ENCODE measurements at regions not wholly inside any gene's neighbourhood (a gene's known extent, or its start where the extent isn't known, plus 50 kb on each side); places are given as distances from the start of the nearest gene placed in this dataset.

DNA sequence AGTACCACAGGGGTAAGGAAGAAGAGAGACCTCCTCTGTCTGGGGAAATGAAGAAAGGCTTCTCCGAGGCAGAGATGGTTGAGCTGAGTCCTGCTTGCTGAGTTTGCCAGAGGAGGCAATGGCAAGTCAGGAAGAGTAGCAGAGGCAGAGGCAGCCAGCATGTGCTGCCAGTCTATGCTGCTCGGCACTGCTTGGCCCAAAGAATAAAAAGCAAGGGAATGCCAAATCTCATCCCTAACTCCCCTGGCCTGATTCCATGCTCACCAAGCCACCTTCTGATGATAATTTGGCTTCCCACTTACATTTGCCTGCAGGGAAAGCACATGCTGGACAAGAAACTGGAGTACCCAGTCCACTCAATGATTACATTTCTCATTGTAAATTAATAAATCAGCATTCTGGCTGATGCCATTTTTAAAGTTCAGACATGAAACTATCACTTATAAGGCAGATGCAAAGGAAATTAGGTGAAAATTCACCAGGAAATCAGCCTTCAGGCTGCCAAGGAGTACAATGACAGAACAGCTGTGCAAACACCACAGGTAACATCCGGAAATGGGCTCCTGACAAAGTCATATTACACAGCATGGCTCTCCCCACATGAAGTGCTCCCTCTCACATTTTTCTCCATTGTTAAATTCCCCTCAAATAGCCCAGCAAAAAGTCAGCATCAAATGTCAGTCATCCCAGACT, 245.9 kb downstream of the MTERF1 start:
- DNase-seq, result no peak

DNA sequence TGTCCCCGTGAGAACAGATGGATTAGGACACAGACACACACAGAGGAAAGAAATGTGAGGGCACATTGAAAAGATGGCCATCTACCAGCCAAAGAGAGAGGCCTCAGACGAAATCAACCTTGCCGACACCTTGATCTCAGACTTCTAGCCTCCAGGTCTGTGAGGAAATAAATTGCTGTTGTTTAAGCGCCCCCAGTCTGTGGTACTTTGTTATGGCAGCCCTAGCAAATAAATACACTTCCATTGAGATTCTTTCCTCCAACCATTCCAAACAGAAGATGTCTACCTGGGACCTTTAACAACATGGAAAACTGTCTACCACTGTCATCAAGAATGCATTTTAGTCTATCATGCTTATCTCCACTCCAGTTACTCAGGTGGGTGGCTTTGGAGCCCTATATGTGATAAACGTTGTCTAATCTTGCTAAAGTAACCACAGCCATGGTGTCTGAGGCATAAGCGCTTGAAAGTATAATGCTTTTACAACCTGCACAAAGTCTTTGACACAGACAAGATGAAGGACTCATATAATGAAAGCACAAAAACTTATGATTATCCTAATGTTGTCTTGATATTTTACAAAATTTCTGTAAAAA, 244.3 kb downstream of the MTERF1 start:
- peak; percentile 38 to 71 for DNase-seq

DNA sequence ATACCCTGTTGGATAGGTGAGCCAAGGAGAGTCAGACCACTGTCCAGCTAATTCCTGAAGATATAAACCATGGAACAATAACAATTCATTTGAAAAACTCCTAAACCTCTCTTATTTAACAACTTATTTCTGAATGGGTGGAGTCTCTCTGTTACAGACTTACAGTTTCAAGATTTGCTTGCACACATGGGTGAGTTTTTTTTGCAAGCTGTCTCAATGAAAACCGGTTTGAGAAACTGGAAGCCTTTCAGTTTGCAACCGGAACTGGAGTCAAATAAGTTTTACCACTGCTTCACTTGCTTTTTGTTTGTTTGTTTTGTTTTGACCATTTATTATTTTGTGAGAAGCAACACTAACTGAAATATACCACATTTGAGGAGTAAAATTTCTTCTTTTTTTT, 243.8 kb downstream of the MTERF1 start:
- DNase-seq, result no peak

DNA sequence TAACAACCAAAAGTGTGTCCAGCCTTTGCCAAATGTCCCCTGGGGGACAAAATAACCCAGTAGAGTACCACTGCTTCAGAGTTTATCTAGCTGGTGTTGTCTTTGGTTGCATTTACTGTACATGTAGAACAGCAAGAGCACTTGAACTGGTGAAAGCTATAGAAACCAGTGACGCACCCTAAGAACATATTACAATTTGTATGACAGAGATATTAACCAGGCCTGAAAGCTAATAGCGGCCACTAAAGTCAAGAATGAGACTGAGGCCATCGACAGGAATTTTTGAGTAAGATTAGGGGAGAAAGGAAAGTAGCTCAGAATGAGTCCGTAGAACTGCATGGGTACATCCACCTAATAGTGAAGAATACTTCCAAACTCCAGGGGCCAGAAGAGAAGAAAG, 236.2 kb downstream of the MTERF1 start:
- DNase-seq, result no peak

DNA sequence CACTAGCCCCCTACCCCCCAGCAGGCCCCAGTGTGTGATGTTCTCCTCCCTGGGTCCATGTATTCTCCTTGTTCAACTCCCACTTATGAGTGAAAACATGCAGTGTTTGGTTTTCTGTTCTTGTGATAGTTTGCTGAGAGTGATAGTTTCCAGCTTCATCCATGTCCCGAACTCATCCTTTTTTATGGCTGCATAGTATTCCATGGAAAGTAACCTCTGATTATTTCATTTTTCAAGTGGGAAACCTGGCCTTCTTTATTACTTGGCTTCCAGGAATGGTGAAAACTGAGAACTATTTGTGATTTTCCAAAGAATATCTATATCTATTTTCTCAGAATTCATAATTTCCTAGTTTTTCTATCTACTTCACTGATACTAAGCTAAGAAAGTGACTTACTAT, 235.0 kb downstream of the MTERF1 start:
- DNase-seq, result no peak

DNA sequence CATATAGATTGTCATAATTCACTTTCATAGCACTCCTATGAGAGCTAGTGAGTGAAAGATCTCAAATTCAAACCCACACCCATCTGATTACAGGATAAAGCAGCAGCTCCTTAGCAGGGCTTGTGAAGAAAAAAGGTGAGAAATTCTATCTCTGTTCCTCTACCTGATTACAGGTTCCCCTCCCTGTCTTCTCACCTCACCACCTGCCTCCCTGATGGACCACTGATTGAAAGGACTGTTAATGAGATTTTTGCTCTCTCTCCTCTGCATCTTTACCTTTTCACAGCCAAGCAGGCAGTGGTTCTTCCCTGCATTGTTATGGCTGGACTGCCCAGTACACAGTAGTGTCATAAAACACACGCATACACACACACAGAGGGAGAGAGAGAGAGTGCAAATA, 228.5 kb downstream of the MTERF1 start:
- no peak for DNase-seq

DNA sequence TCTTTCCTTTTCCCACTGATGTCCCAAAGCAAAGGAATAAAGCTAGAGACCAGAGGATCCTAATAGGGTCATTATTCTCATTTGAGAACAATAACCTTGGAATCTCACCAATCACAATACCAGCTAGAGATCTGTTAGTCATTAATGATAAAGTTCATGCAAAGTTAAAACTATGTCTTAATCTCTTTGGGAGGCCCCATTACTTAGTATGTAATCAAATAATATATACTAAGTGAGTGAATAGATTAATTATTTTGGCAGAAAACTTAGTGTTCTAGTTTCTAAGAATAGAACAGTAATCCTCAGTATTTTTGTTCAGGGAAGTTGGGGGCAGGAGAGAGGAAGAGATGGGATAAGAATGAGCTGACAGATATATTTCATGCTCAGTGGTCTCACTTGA, 227.2 kb downstream of the MTERF1 start:
- no peak for DNase-seq

DNA sequence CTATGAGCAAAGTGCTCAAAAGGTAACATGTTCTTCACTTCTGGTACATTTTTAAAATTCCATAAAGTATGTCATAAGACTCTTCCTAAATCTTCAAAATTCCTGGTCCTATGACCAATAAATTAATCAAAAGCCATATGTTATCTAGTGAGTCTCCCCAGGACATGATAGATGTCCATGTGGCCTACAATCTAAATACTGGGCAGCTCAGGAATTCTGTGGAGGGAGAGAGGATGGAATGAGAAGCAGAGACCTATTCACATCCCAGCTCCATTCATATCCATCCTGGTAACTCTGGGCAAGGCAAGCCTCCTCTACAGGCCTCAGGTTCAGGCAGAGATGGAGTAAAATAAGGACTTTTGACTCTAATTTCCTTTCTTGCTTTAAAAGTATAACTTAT, 224.8 kb downstream of the MTERF1 start:
- no peak for DNase-seq

DNA sequence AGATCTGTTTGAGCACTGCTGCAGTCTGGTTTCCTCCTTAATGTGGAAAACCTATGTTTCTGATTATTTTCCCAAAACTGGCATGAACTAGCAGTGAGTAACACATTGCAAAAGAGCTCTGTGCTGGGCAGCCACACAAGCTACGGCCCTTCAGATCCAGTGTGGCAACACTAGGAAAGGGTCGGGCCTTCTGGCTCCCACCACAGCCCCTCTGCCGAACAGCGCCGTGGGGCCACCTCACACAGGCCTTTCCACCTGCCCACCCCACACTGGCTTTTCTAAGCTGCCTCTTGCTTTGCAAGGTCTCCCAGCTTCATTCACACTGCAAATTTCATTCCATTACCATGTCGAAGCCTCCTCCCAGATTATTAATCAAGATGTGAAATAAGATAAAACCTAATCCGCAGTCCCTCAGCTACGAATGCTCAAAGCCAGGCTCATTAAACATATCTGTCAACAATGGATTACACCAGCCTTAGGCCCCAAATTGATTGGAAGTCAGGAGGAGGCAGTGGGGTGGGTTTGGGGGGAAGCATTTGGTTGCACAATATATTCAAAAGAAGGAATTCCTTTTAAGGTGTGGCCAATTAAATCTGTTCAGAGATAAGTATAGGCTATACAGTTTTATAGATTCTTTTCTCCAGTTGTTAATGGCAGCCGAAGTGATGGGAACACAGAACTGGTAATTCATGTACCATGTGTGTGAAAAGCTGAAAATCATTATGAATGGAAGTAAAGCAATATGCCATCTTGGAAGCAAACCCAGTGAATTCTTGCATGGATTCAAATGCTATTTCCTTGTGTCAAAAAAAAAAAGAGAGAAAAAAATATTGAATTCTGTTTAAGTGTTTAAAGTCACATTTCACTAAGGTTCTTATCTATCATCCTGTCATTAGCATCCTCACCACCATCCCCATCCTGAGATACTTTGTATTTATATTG, 223.7 kb downstream of the MTERF1 start:
- DNase-seq, result no peak

DNA sequence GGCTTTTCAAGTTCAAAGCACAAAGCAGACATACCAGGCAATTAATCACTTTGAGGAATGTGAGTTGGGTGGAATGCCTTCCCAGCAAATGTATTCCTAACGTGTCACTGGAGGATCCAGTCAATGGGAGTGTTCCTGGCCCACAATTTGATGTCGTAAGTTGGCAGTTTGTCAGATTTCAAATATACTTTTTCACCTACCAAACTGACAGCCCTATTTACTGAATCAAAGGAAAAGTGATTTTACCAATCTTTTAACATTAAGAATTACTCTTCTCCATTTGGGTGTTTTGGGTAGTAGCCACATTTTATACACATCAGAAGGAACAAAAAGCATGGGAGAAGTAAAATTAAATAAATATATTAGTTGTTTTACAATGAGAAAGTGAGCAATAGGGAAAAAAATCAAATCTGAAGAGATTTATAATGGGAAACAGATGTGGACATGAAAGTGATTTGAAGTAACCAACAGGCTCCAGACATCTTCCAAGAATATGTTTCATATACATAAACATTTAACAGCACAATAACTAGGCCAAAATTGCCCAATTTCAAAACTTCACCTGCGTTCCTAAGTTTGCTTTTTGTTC, 222.9 kb downstream of the MTERF1 start:
- DNase-seq, result no peak

DNA sequence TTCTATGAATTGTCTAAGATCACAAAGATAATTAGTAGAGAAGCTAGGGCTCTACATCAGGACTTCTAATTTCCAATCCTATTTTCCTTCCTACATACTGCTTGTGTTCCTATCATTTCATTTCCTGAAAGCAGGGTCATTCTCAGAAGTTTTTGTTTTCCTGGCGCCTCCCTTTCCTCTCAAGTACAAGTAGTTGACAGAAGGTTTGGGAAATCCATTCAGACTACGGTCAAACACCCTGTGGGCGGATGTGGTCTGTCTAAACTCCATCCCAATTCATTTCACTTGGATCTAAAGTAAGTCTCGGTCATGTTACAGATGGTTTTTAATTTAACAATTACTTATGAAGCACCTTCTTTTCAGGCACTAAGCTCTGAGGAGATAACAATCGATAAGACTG, 221.4 kb downstream of the MTERF1 start:
- DNase-seq, result no peak

DNA sequence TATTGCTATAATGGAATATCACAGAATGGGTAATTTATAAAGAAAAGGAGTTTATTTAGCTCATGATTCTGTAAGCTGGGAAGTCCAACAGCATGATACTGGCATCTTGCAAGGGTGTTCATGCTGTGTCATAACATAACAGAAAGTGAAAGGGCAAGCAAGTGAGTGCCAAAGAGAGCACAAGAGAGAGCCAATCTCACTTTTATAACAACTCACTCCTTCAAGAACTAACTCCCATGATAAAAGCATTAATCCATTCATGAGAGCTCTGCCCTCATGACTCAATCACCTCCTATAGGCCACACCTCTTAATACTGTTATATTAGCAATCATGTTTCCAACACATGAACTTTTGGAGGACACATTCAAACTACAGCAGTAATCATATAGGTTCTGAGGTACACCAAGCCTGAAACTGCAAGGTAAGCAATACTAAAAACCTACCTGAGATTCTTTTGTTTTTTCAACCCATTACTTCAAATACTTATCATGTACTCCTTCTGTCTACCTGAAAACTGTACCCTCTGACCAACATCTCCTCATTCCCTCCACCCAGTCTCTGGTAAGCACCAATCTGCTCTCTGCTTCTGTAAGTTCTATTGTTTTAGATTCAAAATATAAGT, 219.7 kb downstream of the MTERF1 start:
- DNase-seq, result no peak

DNA sequence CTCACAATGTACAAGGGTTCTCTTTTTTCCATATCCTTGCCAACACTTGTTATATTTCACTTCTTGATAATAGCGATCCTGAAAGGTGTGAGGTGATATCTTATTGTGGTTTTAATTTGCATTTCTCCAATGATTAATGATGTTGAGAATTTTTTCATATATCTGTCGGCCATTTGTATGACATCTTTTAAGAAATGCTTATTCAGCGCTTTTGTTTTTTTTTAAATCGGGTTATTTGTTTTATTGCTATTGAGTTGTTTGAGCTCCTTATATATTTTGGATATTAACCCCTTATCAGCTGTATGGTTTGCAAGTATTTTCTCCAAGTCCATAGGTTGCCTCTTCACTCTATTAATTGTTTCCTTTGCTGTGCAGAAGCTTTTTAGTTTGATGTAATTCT, 218.8 kb downstream of the MTERF1 start:
- DNase-seq, result no peak

DNA sequence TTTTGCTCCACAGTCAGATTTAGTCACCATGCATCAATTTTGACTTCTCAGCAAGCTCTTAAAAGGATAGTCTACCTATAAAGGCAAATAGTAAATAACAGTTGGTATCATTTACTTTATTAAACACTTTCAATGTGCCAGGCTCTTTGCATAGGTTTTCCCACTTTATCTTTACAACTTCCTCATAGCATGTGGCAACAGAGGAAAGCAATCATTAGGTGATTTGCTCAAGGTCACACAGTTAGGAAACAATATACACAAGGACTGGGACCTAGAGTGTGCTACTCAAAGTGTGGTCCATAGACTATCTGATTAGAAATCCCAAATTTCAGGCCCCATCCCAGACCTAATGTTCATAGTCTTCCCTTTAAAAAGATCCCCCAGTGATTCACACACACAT, 212.3 kb downstream of the MTERF1 start:
- no peak for DNase-seq

DNA sequence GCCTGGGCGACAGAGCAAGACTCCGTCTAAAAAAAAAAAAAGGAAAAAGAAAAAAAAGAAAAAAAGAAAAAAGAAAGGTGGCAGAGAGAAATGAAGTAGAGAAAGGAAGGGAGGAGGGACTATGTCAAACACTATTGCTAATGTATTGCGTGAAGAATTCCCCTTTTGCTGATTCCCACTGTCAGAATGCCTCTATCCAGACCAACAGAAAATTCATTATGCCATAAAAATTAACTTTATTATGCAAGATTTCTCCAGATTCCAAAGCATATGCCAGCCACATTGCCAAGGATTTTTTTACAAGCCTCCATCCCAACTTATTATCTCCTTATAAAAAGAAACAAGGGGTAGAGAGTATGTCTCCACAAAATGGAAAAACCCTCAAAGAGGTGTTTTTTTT, 209.3 kb downstream of the MTERF1 start:
- DNase-seq, result no peak

DNA sequence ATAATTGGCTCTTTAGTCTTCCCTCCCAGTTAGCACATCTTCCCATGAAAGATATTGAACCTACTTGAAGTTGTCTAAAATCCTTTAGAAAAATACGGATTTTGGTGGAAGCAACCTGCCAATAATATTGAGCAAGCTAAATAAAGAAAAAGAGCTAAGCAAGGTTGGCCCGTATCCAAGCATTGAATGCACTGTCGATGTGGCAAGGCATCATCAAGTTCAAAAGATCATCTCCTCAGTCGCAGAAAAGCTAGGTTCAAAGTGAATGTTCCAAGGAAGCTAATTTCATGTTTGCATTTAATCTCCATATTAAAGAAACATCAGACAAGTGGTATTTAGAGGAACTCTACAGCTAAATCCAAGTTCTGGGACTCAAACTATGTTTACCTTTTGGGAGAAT, 206.0 kb downstream of the MTERF1 start:
- no peak for DNase-seq

DNA sequence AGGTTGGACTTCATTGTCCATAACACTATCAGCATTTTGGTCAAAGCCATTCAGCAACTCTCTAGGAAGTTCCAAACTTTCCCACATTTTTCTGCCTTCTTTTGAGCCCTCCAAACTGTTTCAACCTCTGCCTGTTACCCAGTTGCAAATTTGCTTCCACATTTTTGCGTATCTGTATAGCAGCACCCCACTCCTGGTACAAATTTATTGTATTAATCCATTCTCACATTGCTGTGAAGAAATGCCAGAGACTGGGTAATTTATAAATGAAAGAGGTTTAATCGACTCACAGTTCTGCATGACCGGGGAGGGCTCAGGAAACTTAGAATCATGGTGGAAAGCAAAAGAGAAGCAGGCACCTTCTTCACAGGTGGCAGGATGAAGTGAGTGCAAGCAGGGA, 198.8 kb downstream of the MTERF1 start:
- DNase-seq, result no peak

DNA sequence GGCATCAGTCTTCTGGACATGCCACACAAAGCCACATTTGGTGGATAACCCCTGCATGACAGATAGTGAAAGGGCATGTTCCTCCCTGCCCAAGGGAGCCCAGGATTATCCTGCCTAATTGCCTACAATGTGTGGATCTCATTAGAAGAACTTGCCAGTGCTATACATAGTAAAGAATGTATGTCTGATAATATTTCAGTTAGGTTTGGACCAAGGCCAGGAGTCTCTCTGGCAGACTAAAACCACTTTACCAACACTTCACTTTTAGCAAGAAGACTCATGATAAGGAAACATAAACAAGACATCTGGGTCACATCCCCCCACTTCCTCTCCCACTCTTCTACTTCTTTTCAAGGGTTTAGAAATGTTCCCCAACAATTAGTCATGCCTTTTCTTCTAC, 196.7 kb downstream of the MTERF1 start:
- peak; percentile 46 to 78 for DNase-seq

DNA sequence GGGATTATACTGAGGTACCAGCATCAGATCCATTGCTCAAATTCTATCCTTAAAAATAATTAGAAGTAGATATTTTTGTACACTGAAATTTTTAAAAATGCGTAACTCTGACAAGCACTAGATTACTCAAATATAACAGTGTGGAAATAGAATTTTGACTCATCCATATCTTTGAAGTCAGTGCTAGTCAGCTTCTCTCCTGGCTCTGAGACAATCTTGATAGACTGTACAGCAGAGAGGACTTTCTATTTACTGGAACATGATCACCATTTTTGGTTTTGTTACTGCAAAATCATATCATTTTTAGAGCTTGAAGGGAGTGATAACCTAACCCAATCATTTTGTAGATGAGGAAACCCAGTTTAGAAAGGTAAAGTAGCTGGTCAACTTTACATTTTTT, 195.0 kb downstream of the MTERF1 start:
- DNase-seq, result no peak

DNA sequence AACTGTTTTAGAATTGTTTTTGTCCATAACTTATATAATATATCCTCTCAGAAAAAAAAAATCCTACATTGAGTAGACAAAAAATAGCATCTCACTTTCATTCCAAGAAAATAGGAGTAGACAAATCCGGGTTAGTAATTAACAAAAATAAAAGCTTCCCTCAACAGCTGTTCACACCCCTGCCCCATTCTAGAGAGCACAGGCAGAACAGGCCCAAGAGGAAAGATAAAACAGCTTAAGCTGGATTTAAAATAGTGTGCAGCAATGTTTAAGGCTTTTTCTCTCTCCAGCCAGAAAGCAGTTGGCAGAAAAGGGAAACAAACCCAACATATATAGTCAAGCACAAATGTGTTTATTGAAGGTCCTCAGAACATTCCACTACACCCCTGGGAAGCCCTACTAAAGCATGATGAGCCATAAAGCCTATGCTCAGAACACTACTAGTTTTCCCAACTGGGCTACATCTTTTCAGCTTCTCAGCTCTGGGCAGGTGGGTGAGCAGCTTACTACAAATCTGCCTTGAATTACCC, 189.9 kb downstream of the MTERF1 start:
- peak in 1 of 2 experiments; percentile 65 for DNase-seq

DNA sequence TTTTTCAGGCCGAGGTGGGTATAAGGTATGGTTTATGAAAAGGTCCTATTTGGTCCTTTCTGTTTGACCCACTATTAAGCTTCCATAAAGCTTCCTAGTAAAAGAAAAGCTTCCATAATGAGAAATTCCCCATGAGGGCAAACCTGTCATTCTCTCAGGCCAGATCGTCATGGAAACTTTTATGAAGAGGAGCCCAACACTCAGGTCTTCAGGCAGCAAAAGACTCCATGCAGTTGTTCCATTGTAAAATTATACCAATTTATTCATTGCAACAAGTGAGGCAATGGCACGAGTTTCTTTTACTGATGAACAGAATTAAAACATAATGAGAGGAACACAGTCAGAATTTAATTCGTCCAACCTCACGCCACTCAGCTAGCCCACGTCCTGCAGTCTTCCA, 188.6 kb downstream of the MTERF1 start:
- DNase-seq, result no peak

DNA sequence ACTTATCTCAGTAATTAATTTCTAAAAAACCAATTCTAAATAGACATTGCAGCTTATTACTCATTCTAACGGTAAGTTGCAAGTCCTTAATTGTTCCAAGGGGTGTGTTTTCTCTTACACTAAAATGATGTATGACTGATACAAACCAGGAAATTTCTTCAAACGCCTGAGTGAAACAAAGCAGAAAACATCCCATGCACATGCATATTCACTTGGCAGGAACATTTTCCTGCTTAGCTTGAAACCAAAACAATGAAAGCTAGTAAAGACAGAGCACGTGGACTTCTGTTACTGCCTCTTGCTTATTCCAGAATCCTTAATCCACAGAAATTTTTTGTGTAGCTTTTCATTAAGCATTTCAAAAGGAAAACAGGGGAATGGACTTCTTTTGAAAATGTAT, 187.7 kb downstream of the MTERF1 start:
- no peak for DNase-seq

DNA sequence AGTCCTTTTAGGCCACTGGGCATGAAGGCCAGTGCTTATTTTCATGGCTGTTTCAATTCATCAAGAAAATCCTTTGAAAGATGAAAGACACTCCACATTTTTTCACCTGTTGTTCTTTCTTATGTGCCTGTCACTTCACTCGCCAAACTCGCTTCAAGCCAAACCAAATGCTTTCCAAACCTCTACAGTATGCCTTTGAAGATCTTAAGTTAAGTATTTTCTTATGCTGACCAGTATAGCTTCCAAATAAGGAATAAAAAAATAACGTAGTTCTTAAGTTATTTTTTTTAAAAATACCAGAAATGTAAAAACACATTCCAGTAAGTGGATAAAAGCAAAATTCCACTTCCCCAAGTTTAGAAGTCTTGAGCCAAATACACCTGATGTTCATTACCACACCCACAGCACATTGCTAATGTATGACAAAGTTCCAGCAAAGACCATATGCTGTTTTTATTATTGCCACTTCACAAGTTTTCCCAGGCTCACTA, 186.1 kb downstream of the MTERF1 start:
- peak in 1 of 2 experiments; percentile 45 for DNase-seq
